Adrenal gland (tissue), 5 donors: ENCODE measurements at regions not wholly inside any gene's neighbourhood (a gene's known extent, or its start where the extent isn't known, plus 50 kb on each side); places are given as distances from the start of the nearest gene placed in this dataset.

ENCODE experiments used
- POLR2A ChIP-seq, 2 donors: fragments of 450-650 bp; IDR thresholded peaks; one replicate each; pipeline ENCODE4 v1.6.1; 2017; ENCODE audit warnings: antibody characterized with exemption in 2 of 2, mild to moderate bottlenecking in 2 of 2, moderate library complexity in 1 of 2
- TF ChIP-seq, protein P1 (sequence below), 6 experiments: fragments of 450-650 bp in 4 of 6; fragments of 200-600 bp in 2 of 6; sonication (generic) in 1 of 6; IDR thresholded peaks; 1 replicate in 5 of 6; 2 replicates in 1 of 6; pipeline versions ENCODE4 v1.5.1 to v1.8.0; 2016 to 2021; ENCODE audit warnings: antibody characterized with exemption in 6 of 6, mild to moderate bottlenecking in 2 of 6, moderate library complexity in 1 of 6
- donor health status: DM: no; HTN: no; CAD: no.

- TF ChIP-seq, protein P1, sequence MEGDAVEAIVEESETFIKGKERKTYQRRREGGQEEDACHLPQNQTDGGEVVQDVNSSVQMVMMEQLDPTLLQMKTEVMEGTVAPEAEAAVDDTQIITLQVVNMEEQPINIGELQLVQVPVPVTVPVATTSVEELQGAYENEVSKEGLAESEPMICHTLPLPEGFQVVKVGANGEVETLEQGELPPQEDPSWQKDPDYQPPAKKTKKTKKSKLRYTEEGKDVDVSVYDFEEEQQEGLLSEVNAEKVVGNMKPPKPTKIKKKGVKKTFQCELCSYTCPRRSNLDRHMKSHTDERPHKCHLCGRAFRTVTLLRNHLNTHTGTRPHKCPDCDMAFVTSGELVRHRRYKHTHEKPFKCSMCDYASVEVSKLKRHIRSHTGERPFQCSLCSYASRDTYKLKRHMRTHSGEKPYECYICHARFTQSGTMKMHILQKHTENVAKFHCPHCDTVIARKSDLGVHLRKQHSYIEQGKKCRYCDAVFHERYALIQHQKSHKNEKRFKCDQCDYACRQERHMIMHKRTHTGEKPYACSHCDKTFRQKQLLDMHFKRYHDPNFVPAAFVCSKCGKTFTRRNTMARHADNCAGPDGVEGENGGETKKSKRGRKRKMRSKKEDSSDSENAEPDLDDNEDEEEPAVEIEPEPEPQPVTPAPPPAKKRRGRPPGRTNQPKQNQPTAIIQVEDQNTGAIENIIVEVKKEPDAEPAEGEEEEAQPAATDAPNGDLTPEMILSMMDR (IDR thresholded peaks at IDR 0.05), result no peak
- no peak for TF ChIP-seq POLR2A (IDR thresholded peaks at IDR 0.05)
Measured at GRCh38 chr15:61509327-61509840, 280.3 kb upstream of the RORA start.
